ENCODE measurements at regions not wholly inside any gene's neighbourhood (a gene's known extent, or its start where the extent isn't known, plus 50 kb on each side); places are given as distances from the start of the nearest gene placed in this dataset.

DNA sequence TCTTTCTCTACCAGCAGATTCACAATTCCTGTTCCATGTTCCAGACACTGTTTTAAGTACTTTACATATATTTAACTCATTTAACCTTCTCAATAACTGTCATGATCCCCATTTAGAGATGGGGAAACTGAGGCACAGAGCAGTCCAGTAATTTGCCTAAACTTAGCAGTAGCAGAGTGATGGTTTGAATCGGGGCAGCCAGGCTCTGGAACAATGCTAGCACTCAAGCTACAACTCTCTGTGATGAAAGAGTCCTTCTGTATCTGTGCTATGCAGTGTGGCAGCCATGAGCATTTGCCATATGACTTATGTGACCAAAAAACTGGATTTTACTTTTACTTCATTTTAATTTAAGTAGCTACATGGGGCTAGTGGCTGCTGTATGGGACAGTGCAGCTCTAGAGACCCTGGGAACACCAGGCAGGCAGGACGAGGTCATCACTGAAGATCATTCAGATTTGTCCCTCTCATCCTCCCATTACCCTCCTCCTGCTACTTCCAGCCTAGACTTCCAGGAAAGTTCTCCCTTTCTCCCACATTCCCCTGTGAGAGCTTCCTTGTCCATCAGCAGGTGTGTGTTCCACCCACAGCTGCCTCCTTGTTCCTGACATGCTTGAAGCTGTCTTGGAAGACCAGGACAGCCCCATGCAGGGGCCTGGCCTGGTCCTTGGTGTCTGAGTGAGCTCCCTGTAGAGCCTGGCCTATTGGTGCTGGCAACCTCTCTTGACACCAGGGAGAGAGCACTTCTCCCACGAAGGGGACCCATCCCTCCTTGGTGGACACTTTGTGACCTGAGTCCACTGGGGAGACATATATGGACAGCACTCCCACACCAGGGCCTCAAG lies 157.0 kb downstream of the MRPL14 start:
- Histone ChIP-seq H3K4me1 (ENCODE audit: control insufficient read depth, insufficient read depth, low read length, poor library complexity, severe bottlenecking) (peaks cover 7% of the 10 kb centered on the region), H3K4me3 (ENCODE audit: extremely low read depth, insufficient read depth, low read length, poor library complexity, severe bottlenecking) (no peak overlapping the region), H3K9me3 (ENCODE audit: control insufficient read depth, low read length) (no peaks in the 10 kb centered on the region), H3K36me3 (ENCODE audit: control insufficient read depth, insufficient read depth, low read length) (no peaks in the 10 kb centered on the region), H3K27ac (ENCODE audit: low read depth, low read length, severe bottlenecking) (no peak overlapping the region)
- WGBS, 2 experiments (ENCODE audit: insufficient coverage in 2 of 2): 92 to 95% methylated on average over 3 of the region's 3 CpGs

DNA sequence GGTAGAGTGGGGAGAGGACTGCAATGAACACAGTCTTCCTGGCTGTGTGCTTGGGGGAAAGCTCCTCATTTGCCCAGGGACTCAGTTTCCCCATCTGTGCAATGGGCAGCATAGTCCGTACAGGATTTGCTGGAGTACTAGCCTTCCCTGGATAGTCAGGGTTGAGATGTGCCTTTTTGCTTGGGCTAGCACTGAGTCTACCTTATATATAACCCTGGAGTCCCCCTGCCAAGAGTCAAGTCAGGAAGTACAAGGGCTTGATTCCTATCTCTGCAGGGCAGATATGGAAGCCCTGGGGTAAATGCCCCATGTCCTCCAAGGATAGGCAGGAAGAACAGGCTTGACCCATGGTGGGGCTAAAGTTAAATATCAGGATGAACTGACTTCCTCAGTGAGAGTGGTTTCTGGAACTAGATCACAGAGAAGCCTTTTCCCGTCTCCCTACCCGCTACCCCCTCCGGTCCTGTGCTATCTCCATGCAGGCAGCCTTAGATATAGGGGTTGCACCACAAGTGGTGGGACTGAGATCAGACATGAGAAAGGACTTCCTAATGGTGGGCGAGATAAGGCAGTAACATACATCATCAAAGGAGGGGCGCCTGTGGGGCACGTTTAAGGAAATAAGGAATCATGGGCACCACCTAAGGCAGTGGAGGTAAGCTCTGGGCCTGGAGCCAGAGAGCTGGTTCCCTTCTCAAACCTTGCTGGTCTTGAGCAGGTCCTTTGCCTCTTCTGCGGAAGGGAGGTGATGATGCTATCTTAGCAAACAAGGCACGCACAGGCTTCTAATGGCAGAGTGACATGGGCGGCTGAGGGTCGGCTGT lies 157.9 kb downstream of the MRPL14 start:
- Histone ChIP-seq H3K4me1 (ENCODE audit: control insufficient read depth, insufficient read depth, low read length, poor library complexity, severe bottlenecking) (peaks cover 7% of the 10 kb centered on the region), H3K36me3 (ENCODE audit: control insufficient read depth, insufficient read depth, low read length) (no peaks in the 10 kb centered on the region), H3K4me3 (ENCODE audit: extremely low read depth, insufficient read depth, low read length, poor library complexity, severe bottlenecking) (no peak overlapping the region), H3K9me3 (ENCODE audit: control insufficient read depth, low read length) (no peaks in the 10 kb centered on the region), H3K27ac (ENCODE audit: low read depth, low read length, severe bottlenecking) (no peak overlapping the region)
- 86 to 98% methylated on average over 6 to 7 of the region's 11 CpGs for WGBS, 2 experiments (ENCODE audit: insufficient coverage in 2 of 2)

GRCh38 chr6:43968110-43968965 lies 158.9 kb downstream of the MRPL14 start:
- no peak overlapping the region for H3K27ac ChIP-seq (ENCODE audit: low read depth, low read length, severe bottlenecking)
- 60 to 63% methylated on average over 5 to 12 of the region's 12 CpGs for WGBS, 2 experiments (ENCODE audit: insufficient coverage in 2 of 2)
- no peak overlapping the region for H3K4me3 ChIP-seq (ENCODE audit: extremely low read depth, insufficient read depth, low read length, poor library complexity, severe bottlenecking)
- H3K4me1 ChIP-seq (ENCODE audit: control insufficient read depth, insufficient read depth, low read length, poor library complexity, severe bottlenecking): peaks cover 7% of the 10 kb centered on the region
- H3K36me3 ChIP-seq (ENCODE audit: control insufficient read depth, insufficient read depth, low read length): no peaks in the 10 kb centered on the region
- no peaks in the 10 kb centered on the region for H3K9me3 ChIP-seq (ENCODE audit: control insufficient read depth, low read length)

GRCh38 chr6:43967719-43968091 lies 159.5 kb downstream of the MRPL14 start:
- no peaks in the 10 kb centered on the region for H3K36me3 ChIP-seq (ENCODE audit: control insufficient read depth, insufficient read depth, low read length)
- 84 to 100% methylated on average over 1 to 3 of the region's 3 CpGs for WGBS, 2 experiments (ENCODE audit: insufficient coverage in 2 of 2)
- H3K4me3 ChIP-seq (ENCODE audit: extremely low read depth, insufficient read depth, low read length, poor library complexity, severe bottlenecking): no peak overlapping the region
- H3K4me1 ChIP-seq (ENCODE audit: control insufficient read depth, insufficient read depth, low read length, poor library complexity, severe bottlenecking): peaks cover 7% of the 10 kb centered on the region
- H3K9me3 ChIP-seq (ENCODE audit: control insufficient read depth, low read length): no peaks in the 10 kb centered on the region
- H3K27ac ChIP-seq (ENCODE audit: low read depth, low read length, severe bottlenecking): no peak overlapping the region

GRCh38 chr6:43966853-43967718 lies 160.2 kb downstream of the MRPL14 start:
- H3K4me3 ChIP-seq (ENCODE audit: extremely low read depth, insufficient read depth, low read length, poor library complexity, severe bottlenecking): no peak overlapping the region
- no peak overlapping the region for H3K27ac ChIP-seq (ENCODE audit: low read depth, low read length, severe bottlenecking)
- H3K36me3 ChIP-seq (ENCODE audit: control insufficient read depth, insufficient read depth, low read length): no peaks in the 10 kb centered on the region
- 88 to 94% methylated on average over 9 of the region's 10 CpGs for WGBS, 2 experiments (ENCODE audit: insufficient coverage in 2 of 2)
- H3K4me1 ChIP-seq (ENCODE audit: control insufficient read depth, insufficient read depth, low read length, poor library complexity, severe bottlenecking): peaks cover 7% of the 10 kb centered on the region
- no peaks in the 10 kb centered on the region for H3K9me3 ChIP-seq (ENCODE audit: control insufficient read depth, low read length)

- no peak overlapping the region for H3K4me3 ChIP-seq (ENCODE audit: extremely low read depth, insufficient read depth, low read length, poor library complexity, severe bottlenecking)
- peaks cover 7% of the 10 kb centered on the region for H3K4me1 ChIP-seq (ENCODE audit: control insufficient read depth, insufficient read depth, low read length, poor library complexity, severe bottlenecking)
- H3K36me3 ChIP-seq (ENCODE audit: control insufficient read depth, insufficient read depth, low read length): no peaks in the 10 kb centered on the region
- no peak overlapping the region for H3K27ac ChIP-seq (ENCODE audit: low read depth, low read length, severe bottlenecking)
- H3K9me3 ChIP-seq (ENCODE audit: control insufficient read depth, low read length): no peaks in the 10 kb centered on the region
Observed at GRCh38 chr6:43966374-43966658, 160.9 kb downstream of the MRPL14 start.

DNA sequence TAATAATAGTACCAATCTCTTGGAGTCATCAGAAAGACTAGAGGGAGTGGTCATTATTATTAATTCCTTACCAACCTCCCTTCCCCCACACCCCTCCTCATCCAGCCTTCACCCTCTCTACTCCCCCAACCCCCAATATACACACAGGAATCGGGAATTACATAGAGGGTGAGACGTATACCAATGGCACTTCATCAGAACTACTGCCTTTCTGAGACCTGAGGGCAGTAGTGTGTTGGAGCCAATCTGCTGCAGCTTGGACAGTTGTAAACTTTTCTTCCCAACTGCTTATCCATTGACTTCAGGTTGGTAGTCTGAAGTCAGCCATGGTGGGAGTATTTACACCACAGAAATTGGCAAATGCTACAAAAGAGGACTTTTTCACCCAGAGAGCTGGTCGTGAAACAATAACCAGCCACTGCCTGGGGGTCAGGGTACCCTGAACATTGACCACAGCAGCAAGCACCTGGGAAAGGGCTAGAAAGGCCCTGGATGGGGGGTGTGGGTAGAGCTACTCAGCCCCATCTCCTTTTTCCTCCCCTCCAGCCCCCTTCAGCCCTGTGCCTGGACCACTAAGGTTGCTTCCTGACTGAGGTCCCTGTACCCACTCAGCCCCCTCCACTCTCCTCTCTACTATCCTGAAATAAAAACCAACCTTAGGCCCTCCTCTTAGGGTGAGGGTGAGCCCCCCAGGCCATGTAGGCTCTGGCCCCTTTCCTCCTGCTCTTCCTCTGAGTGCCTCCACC lies 161.5 kb downstream of the MRPL14 start:
- H3K4me3 ChIP-seq (ENCODE audit: extremely low read depth, insufficient read depth, low read length, poor library complexity, severe bottlenecking): no peak overlapping the region
- WGBS, 2 experiments (ENCODE audit: insufficient coverage in 2 of 2): 80% methylated on average over 1 of the region's 3 CpGs; no CpG with 5 or more reads in 1 of the 2 experiments

GRCh38 chr6:43964659-43965570 lies 162.3 kb downstream of the MRPL14 start:
- 65 to 68% methylated on average over 2 to 4 of the region's 6 CpGs for WGBS, 2 experiments (ENCODE audit: insufficient coverage in 2 of 2)
- Histone ChIP-seq H3K4me1 (ENCODE audit: control insufficient read depth, insufficient read depth, low read length, poor library complexity, severe bottlenecking) (peaks cover 7% of the 10 kb centered on the region), H3K36me3 (ENCODE audit: control insufficient read depth, insufficient read depth, low read length) (no peaks in the 10 kb centered on the region), H3K9me3 (ENCODE audit: control insufficient read depth, low read length) (no peaks in the 10 kb centered on the region), H3K4me3 (ENCODE audit: extremely low read depth, insufficient read depth, low read length, poor library complexity, severe bottlenecking) (no peak overlapping the region), H3K27ac (ENCODE audit: low read depth, low read length, severe bottlenecking) (no peak overlapping the region)

More for the DNA sequence above, 161.5 kb downstream of the MRPL14 start:
- Histone ChIP-seq H3K9me3 (ENCODE audit: control insufficient read depth, low read length) (no peaks in the 10 kb centered on the region), H3K4me1 (ENCODE audit: control insufficient read depth, insufficient read depth, low read length, poor library complexity, severe bottlenecking) (peaks cover 7% of the 10 kb centered on the region), H3K27ac (ENCODE audit: low read depth, low read length, severe bottlenecking) (no peak overlapping the region), H3K36me3 (ENCODE audit: control insufficient read depth, insufficient read depth, low read length) (no peaks in the 10 kb centered on the region)

Measured in mesodermal cell (in vitro differentiated cells).